Right kidney (tissue), 1 donor: ENCODE measurements at regions not wholly inside any gene's neighbourhood (a gene's known extent, or its start where the extent isn't known, plus 50 kb on each side); places are given as distances from the start of the nearest gene placed in this dataset.
"Not testable (repeated sequence)": the region's sequence is repeated elsewhere in the genome, so short reads cannot be mapped to it uniquely, and the experiment has no call there.

ENCODE experiments used
- DNase-seq: peaks from one replicate; pipeline ENCODE4 v3.0.0-alpha.2; 2016

DNA sequence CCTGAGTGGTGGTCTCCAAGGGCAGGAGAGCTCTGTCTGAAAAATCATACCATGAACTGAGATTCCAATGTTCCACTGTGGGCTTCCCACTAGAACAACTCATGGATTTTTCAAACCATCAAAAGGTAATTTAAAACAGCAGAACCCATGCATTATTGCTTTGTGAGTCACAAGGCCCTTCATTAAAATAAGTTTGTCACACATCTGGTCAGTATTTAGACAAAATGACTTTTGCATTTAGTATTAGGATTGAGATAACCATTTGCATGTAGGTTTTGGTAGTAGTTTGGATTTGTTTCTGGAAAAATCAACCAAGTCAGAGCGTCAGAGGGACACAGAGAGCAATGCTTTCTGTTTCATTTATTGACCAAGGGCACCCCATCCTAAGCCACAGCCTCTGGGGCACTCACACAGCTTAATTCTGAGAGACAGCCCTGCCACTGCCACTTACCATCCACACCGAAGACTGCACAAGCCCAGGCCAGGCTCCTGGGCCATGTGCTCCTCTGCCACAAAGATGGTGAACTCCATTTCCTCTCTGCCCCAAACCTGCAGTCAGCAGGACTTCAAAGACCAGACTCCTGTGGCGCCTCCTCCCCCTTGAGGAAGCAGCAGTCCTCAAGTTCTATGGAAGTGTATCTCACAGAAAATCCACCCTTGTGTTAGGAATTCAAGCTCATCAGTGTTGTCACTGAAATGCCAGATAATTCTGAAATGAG lies 132.6 kb upstream of the DUSP10 start:
- DNase-seq: no peak

DNA sequence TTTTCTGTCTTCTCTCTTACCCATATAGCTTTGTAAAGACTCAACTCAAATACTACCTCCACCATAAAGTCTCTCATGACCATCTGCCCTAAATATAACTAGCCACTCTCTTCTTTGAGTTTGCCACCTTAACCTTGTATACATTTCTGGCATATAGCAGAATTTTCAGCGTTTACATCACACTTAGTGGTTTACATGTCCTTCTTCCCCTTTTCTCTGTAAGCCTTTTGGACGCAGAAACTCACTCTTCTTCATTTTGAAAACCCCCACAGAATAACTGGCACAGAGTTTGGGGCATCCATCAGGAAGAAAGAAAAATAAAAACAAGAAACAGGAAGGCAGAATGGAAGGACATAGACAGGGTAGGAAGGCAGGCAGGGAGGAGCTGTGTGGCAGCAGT lies 131.8 kb upstream of the DUSP10 start:
- DNase-seq: no peak

DNA sequence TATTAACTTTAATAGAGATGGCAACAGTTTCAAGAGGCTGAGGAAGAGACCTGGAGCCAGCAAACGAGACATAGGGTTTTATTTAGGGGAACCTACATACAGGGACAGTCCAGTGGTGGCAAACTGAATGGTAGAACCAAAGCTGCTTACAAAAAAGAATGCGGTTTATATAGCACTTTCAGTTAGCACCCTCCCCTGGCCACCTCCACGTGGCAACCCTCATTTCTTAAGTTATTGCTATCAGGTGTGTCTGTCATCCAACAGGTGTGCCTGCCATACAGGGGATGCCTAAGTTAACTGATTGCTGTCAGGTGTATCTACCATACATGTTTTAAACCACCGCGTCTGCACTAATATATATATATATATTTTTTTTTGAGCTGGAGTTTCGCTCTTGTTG lies 129.2 kb upstream of the DUSP10 start:
- no peak for DNase-seq

DNA sequence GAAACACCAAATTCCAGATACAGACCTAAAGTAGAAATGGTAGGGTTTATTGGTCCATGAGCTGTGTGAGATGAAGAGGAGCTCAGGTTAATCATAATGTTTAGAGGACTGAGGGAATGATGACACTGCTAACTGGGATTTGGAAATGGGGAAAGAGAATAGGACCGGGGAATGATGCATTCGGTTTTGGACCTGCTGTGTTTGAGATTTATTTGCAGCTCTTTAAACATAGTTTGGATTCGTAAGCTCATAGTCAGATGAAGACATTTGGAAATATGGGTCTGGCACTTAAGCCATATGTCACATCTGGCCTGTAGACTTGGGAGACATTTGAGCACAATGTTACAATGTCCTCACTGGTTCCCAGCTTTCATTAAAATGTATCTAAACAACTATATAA lies 127.9 kb upstream of the DUSP10 start:
- no peak for DNase-seq

GRCh38 chr1:221868593-221869303 lies 126.9 kb upstream of the DUSP10 start:
- DNase-seq: no peak

DNA sequence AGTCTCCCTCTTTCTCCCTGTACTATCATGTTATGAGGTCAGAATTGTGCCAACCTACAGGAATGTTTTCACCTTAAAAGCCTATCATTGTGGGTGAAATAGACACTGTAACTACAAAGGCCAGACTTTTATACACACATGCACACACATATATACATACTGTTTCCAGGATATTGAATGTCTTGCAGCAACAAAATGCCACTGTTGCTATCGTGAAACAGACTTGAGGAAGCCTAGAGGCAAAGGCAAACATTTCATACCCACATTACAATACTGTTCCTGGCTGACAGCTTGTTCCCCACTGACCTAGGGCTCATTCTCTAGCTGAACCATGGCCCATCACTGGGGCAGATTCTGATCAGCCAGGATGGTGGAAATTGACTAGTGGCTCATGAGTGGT lies 125.1 kb upstream of the DUSP10 start:
- DNase-seq: no peak

DNA sequence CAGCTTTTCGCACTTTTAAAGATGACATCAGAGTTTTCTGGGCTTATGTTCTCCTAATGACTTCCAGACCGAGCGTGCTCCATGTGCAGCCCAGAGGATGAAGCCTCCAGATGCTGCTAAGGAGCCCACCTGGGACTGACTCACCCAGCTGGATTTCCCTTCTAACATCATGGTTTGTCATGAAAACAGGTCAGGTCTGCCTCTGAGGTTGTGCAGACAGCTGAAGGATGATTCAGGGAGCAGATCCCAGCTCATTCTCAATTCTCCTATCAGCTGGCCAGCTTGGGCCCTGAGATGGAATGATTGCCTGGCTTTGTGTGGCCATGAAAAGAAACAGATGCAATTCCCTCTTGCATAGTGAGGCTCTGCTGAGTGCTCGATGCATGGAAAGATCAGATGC lies 123.9 kb upstream of the DUSP10 start:
- DNase-seq: no peak

DNA sequence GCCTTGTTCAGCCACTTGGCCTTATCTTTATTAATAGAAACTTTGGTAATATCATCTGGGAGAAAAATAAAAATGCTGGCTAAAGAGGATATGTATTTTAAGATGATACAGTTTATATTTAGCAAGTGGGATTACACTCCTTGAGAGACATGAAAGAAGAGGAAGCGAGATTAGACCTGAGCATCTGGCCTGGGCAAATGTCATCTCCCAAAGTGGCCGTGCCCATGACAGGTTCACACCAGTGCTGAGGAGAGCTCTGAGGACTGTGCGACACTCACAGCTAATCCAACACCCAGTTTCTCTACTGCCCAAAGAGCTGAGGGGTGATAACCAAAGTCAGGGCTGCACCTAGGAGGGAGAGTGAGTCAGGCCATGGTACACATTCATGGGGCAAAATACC lies 121.7 kb upstream of the DUSP10 start:
- DNase-seq: no peak

DNA sequence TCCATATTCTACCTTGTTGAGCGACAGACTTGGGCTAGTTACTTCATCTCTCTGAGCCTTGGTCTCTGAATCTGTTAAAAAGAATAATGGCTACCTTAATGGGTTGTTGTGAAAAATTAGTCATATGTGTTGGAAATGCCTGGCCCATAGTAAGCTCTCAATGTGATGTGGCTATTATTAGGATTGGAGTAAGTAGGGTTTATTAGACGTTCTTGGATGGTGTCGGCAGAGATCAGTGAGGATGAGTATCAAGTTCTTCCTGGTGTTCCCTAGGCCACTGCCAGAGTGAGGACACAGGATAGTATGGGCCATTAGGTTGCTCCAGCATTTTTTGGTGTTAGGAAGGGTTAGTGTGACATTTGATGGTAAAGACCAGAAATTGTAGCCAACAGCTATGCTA lies 121.1 kb upstream of the DUSP10 start:
- no peak for DNase-seq

- no peak for DNase-seq
Measured at GRCh38 chr1:221858818-221859611, 117.1 kb upstream of the DUSP10 start.

DNA sequence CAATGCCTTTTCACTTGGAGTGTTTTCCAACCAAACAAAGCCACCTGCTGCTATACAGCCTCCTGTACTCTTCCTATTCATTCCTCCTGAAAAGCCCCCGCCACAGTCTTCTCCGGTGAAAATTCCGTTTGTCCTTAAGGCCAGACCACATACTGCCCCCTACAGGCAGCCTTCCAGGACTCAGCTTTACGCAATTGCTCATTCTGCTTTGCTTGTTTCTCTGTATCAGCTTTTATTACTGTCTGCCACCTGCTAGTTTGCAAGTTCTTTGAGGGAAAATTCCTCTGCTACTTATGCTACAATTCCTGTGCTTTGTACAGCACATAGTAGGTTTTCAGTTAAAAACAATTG lies 115.2 kb upstream of the DUSP10 start:
- not testable (repeated sequence) for DNase-seq

- no peak for DNase-seq
Measured at GRCh38 chr1:221856228-221857093, 114.6 kb upstream of the DUSP10 start.

DNA sequence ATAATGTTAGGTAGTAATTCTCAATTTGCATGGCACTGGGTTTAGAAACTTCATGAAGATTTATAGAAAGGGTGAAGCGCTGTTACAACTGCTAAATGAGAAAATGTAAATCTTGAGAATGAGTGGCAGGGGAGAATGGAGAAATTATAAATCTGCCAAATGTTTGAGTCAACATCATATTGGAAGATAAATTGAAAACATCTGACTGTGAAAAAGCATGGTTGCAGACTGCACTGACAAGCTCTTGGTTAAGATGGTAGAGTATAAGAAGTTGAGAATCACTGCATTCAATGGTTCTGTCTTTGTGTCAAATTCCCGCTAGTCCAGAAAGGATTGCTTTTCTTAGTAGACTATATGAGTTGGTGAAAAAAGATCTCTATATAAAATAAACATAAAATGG lies 113.3 kb upstream of the DUSP10 start:
- no peak for DNase-seq

DNA sequence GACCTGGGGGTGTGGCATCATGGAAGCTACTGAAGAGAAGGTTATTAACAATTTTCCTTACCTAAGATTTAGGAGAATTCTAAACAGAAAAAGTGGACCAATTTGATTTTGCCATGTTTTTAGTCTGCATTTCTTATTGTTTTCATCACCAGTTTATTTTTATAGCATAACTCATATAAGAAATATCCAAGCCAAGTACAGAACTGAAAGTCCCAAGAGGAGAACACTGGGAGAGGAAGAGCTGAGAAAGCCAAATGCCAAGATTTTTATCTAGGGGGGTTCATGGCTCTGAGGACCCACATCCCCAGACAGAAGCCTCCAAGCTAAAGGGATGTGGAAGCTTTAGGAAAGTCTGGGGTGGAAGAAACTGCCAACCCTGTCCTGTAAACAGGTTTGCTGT lies 109.4 kb upstream of the DUSP10 start:
- DNase-seq: no peak

GRCh38 chr1:221850470-221851187 lies 108.7 kb upstream of the DUSP10 start:
- no peak for DNase-seq

GRCh38 chr1:221849897-221850296 lies 108.0 kb upstream of the DUSP10 start:
- no peak for DNase-seq

GRCh38 chr1:221849110-221849509 lies 107.2 kb upstream of the DUSP10 start:
- DNase-seq: no peak

- no peak for DNase-seq
Measured at GRCh38 chr1:221847676-221848075, 105.8 kb upstream of the DUSP10 start.

GRCh38 chr1:221845650-221846371 lies 103.9 kb upstream of the DUSP10 start:
- DNase-seq: no peak

- no peak for DNase-seq
Measured at GRCh38 chr1:221841983-221842335, 100.1 kb upstream of the DUSP10 start.
